GM12891 (cell line): ENCODE measurements at regions not wholly inside any gene's neighbourhood (a gene's known extent, or its start where the extent isn't known, plus 50 kb on each side); places are given as distances from the start of the nearest gene placed in this dataset.

Experiments
- PAX5 ChIP-seq: IDR thresholded peaks from 2 replicates; pipeline ENCODE4 v1.6.1; 2011; ENCODE audit warnings: low read length, moderate library complexity, mild to moderate bottlenecking; ENCODE audit not compliant: insufficient read depth, severe bottlenecking
- POLR2A ChIP-seq: IDR thresholded peaks from 2 replicates; pipeline ENCODE4 v1.6.1; 2011; ENCODE audit warnings: low read depth, low read length, control low read depth
- POLR2AphosphoS5 ChIP-seq: IDR thresholded peaks from 2 replicates; pipeline ENCODE4 v1.6.1; 2011; ENCODE audit warnings: low read depth, low read length, control low read depth
- POU2F2 ChIP-seq: IDR thresholded peaks from 2 replicates; pipeline ENCODE4 v1.6.1; 2011; ENCODE audit warnings: low read depth, mild to moderate bottlenecking, control low read depth, low read length, moderate library complexity
- TAF1 ChIP-seq: IDR thresholded peaks from 2 replicates; pipeline ENCODE4 v1.6.1; 2011; ENCODE audit warnings: low read depth, low read length, control low read depth

DNA sequence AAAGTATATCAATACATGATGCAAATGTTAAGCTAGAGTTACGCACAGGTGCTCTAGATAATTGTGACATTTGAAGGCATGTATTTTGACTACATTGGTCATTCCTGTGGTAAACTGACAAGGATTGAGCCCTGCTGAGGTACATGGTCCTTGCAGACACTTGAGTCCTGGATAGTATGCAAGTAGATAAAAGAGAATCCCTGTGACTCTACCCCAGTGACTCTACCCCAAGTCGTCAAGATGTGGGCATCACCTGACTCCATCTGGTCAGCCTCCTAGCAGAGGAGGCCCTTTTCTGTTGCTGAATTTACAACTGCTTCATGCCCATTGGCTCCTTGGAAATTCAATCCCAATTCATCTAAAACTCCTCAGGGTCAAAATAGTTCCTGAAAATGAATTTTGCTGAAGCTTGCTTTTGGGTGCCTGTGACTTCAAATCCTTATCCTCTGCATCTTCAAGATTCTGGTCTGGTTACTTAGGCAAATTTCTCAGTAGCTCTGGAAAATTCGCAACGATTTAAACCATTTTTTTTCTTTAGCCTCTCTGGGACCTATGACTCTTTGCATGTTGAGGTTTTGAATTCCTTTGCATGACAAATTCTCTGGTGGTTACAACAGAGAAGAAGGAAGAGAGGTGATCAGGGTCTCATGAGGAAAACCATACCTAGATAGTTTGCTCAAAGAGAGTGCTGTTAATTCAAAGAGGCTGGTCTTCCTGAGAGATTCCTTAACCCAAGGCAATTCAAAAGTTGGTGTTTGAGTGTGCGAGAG is 422.1 kb downstream of the FGF9 start:
- TF ChIP-seq TAF1 (no peak), POLR2A (no peak), POLR2AphosphoS5 (no peak), POU2F2 (no peak), PAX5 (no peak)
